NCI-H526 treated with DMSO at 0.1 percent for 48 hours (cell line): ENCODE measurements at regions not wholly inside any gene's neighbourhood (a gene's known extent, or its start where the extent isn't known, plus 50 kb on each side); places are given as distances from the start of the nearest gene placed in this dataset.

ENCODE experiments used
- DNase-seq: peaks from one replicate; lab custom pipeline; 2025; lab: John Stamatoyannopoulos, UW

DNA sequence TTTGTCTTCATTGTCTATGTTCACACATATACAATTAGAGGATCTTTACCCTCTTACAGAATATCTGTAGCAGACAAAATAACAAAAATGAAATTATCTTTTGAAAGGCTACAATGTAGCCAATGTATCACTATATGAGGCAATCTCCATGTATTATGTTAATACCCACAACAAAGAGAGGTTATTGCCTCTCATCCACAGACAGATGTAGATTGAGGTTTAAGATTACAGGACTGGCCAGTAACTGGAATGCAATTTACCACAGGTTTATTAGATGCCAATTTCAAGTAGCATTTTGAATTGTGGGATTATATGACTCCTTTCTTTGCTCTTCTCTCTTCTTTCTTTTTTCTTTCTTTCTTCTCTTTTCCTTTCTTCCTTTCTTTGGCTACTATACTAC lies 242.6 kb downstream of the ANKRD50 start:
- no peak for DNase-seq

DNA sequence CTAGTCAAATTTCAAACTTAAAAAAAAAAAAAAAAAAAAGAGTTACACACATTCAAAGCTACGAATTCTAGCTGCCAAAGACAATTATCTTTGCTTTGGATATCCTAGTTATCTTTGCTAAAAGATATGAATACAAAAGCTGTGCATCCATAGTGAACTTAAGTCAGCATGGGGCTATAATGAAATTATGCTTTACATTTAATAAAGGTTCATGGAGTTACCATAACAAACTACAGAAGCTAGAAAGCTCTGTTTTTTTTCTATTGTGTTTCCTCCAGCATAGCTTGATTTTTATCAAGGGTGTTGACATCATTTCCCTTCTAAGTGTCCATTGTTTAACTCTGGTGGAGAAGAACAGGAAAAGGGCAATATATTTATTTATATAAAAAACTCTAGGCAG lies 234.1 kb downstream of the ANKRD50 start:
- no peak for DNase-seq

DNA sequence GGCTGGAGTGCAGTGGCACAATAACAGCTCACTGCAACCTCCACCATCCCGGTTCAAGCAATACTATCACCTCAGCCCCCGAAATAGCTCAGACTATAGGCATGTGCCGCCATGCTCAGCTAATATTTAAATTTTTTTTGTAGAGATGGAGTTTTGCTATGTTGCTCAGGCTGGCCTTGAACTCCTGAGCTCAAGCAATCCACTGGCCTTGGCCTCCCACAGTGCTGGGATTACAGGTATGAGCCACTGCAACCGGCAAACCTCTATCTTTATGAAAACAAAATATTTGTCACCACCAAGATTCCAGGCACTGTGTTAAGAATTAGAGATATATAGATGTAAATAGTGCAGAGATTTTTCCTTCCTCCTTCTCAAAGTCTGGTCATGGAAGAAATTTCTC lies 232.5 kb downstream of the ANKRD50 start:
- no peak for DNase-seq

DNA sequence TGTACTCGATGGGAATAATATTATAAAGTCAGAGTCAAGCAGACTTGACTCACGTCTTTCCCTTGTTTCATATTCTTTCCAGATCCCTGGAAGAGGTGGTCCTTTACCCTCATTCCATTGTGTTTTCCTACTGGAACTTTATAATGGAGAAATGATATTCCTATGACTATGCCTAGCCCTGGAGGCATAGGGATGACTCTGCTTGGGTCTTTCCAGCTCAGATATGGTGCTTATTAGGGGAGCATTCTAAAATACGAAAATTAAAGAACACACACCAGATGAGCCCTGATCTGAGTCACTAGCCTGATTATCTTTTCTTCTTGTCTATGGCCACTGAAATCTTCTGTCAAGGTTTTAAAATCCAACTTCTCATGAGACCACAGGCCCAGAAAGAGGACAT lies 231.4 kb downstream of the ANKRD50 start:
- no peak for DNase-seq

DNA sequence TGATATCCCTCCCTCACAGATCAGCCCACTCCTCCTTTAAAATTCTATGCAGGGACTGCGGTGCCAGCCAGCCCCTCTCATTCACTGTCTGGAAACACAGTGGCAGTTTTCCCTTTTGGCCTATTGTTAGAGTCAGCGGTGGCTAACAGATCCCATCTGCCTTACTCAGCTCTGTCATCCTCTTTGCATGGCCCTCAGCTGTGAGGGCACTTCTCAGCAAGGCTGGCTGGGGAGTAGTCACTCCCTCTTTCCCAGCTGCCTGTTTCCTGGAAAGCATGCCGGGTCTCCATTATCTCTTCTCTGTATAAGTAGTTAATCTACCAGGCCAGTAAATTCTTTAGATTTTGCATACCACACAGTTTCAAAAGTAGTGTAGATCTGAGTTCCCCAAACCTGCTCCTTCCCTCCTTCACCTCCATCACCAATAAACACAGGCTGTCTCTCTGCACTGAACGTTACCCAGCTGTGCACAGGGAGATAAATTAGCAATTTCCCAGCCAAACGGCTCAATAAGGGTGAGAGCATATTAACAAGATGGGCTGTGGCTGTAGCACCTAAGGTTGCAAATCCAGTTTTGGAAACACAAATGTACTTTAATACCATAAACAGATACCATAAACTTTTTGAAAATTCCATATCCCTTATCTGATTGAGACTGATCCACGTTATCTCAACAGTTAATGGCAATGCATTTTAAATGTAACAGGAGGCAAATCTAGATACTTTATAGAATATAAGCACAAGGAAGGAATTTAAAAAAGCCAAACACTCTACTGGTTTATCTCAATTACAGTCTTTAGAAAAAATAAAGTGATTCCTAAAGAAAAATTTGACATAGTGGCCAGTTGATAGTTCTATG lies 229.3 kb downstream of the ANKRD50 start:
- DNase-seq: peak; percentile 15

DNA sequence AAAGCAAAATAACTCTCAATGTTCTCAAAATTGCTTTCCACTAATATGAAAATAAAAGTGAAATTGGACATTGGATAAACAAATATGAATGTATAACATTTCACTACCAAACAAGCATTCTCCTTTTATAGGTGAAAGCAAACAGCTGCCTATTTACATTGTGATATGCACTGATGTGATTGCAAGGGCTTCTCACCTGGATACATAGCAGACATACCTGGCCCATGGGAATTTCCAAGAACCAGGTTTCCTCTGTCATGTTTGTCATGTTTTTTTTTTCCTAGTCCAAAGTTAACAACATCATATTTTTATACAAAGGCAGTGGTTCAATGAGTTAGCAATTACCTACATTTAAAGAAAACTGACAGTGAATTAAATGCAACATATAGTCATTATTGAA lies 228.5 kb downstream of the ANKRD50 start:
- DNase-seq: no peak

DNA sequence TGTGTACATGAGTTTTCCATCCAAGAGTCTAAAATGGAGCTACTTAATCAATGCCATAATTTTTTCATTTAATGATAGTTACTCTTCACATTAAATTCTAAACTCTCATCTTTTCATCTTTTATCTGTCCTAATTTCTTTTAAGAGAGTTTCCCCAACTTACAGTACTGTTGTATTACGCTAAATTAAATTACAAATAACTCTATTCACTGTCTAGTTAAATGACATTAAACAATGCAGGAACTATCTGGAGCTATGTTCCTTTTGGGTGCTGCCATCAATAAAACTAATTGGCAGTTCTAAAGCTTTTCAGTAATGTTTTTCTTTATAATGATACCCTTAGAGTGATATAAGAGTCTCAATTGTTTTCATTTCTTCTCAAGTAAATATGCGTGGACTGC lies 227.6 kb downstream of the ANKRD50 start:
- DNase-seq: no peak

DNA sequence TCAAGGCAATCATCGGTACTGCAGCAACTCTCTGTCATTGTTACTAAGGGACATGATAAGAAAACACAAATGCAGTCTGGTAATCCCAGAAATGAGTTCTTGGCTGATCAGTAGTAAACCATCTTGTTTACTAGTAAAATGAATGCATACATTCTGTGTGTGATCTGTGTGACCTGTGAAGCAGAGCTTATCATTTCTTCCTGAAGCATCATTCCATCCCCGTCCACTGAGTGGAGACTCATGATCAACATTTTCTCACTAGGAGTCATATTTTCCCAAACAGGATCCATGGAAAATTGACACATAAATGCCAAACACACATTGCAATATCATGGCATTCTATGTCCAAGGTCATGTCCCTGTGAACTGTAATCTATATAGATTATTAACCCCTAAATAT lies 226.1 kb downstream of the ANKRD50 start:
- no peak for DNase-seq

DNA sequence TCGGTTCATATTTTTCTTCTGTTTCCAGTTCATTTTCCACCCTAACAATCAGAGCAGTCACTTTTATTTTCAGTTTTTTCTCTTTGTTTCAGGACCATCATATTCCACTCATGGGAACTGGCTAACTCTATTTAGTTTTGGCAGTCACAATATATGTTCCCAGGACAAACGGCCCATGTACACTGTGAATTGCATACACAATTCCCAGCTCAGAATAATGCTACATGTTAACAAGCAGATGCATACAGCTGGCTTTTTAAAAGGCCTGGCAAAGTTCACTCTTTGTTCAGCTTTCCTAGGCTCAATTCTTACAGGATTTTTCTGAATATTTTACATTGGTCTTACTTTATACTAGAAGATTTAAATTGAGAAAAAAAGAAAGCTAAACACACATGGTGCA lies 224.9 kb downstream of the ANKRD50 start:
- DNase-seq: no peak

DNA sequence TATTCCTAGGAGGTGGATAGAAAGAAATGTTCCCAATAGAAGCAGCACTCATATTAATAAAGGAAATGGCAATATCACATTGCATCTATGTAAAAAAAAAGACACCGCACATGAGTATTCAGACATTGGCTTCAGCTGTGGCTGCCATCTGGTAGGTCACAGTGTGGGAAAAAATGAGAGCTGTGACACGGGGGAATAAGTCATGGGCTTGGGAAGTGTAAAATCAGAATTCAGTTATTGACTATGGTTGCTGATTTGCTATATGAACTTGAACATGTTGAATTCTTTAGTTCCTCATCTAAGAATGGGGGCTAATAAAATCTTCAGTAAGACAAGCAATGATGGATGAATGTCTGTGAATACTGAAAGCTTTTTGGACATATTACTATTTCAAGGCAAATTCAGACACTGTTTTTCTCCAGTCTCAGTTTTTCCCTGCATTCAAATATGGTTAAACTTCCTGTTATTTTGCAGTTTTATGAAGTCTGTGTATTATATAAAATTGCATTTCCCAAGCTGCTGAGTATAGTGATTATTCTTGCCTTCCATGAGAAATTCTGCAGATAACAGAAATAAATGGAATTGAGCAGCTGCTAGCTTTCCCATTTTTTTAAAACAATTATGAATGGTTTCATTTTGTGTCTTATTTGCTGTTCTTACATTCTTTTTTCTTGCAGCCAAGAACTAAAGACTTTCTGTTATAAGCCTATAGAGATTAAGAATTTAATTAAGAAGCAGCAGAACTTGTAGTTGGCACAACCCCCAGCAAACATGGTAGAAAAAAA lies 221.0 kb downstream of the ANKRD50 start:
- no peak for DNase-seq

DNA sequence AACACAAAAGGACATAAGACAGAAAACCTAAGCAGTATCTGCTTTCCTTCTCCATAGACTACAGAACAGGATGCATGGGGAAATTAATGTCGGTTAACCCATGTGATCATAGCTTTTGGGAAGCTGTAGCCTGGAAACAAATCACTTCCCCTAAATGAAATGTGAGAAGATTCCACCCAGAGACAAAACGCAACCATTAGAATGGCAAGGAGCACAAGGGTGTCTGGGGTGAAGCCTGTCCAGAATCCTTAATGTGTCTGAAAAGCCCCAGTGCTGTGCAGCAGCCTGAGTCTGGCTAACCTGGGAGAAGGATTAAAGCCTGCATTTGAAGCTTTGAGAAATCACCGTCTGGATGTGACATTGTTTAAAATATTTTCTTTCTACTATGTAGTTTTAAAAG lies 213.3 kb downstream of the ANKRD50 start:
- no peak for DNase-seq

DNA sequence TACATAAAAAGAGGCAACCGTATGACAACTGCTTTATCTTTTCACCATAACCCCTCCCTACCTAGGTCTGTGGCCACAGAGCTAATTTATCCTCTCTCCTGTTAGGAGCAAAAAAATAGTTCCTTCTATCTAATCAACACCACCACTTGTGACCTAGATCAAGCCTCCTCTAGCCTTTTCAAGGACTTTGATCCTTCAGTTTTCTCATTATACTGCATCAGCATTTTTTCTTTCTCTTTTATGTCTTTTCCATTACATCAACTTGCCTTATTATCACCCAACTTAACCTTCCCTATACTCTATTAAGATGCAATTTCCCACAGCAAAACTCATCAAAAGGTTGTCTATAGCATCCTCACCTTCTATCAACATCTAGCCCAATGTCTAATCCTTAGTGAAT lies 211.0 kb downstream of the ANKRD50 start:
- DNase-seq: no peak

DNA sequence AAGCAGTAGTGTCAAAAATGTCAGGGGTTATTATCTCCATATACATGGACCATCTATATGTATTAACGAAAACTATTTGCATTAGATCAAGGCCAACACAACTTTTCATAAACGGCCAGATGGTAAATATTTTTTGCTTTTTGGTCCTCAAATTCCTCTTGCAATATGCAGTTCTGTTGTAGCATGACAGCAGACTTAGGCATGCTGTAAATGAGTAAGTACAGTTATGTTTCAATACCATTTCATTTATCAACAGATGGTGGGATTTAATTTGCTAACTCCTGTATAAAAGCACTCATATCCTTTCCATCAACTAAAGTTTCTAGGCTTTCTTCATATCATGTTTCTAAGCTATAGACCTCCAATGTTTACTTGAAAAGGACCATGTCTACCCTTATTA lies 208.1 kb downstream of the ANKRD50 start:
- DNase-seq: no peak

DNA sequence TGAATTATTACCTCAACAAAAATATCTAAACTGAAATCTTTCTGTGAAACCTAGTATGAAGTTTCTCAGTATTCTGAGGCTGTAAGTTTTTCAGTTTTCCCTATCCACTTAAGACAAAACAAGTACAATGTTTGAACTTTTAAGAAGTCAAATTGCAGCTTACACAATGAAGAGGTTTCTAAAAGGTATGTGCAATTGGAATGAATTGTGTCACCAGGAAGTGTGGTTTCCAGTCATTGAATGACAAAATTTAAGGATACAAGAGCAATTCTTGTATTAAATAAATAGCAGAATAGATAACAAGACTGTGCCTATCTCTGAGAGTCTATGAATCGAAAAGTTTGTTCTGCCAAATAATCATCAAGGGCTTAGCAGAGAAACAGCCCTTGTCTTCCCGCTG lies 207.3 kb downstream of the ANKRD50 start:
- DNase-seq: no peak

DNA sequence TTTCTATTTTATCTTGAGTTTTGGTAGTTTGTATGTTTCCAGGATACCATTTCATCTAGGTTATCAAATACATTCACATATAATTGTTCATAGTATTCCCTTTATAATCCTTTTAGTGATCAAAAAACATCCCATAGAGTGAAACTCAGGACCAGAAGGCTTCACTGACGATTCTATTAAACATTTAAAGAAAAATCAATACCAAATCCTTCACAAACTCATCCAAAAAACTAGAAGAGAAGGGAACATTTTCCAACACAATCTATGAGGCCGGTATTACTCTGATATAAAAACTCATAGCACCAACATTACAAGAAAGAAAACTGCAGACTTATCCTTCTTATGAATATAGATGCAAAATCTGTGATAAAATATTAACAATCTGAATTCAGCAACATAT lies 203.4 kb downstream of the ANKRD50 start:
- no peak for DNase-seq

DNA sequence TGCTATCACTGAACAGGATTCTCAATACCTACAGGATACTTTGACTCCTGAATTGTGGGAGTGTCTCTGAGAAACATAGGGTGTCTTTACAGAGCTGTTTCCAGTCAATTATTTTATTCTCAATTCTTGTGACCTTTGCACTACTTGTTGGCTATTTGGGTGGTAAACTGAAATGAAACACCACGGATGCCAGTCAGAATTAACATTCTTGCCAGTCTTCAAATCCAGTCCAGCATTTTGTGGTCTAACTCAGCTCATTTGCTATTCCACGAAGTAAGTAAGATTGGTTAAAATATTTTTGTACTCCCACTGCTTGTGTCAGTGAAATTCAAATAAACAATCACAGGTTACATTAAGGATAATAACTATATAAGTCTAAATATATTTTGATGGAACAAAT lies 197.9 kb downstream of the ANKRD50 start:
- no peak for DNase-seq

DNA sequence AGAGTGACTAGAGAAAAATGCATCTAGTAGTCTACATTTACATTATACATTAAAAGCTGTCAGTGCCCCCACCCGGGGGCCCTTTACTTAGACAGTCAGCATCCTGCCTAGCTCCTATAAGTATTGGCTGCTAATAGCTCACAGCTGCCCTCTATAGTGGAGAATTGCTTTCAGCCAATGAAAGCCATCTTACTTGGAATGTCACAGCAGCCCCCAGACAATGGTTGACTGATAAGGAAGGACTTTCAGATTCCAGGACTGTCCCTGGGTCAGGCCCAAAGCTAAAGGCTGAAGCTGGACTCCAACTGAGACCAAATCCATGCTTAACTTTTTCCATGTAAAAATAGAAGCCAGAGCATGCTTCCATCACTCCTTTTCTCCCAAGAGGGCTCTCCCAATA lies 196.9 kb downstream of the ANKRD50 start:
- no peak for DNase-seq

DNA sequence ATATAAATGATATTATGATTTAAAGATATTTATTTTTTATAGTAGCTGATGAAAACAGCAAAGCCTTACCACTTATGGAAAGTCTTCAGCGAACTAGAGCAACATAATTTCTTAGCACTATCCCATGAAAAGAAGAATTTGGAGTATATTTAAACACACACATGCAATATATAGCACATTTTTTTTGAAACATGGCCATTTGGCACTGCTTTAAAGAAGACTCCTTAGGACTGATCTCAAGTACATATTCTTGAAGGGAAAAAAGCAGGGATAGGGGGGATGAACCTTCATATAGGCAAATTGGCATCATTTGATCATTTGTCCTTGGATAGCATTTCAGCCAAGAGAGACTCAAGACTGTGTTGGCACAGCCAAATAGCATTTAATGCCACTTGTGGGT lies 193.3 kb downstream of the ANKRD50 start:
- no peak for DNase-seq

DNA sequence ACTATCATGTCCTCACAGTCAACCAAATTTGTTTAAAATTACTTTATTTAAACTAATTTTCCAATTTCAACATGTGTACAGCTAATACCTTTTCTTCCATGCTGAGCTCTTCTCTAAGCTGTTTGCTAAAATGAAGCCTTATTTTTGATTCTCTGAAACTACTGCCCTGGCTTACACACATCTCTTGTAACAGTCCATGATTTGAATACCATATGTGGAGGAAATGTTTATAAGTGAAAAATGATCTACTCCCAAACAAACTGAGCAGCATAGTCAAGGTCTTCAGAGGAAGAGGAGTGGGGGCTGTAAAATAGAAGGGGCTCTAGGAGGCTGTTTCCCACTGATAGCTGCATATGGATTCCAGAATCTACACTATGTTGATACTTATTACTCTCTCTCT lies 188.7 kb downstream of the ANKRD50 start:
- DNase-seq: no peak

DNA sequence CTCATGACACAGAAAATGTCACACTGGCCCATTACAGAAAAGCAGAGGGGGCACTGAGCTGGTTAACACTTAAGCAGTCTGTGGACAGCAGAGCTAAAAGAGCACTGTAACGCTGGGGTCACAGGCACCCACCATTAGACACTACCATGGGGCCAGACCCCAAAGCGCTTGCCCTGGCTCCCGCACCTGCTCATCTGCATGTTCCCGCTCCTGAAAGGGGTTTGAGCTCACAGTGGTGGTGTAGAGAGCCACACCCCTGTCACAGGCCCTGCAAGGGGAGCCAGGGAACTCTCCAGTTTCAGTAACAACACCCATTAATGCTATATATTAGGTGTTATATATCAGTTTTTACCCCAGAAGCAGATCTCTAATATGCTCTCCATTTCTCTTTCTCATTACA lies 187.0 kb downstream of the ANKRD50 start:
- no peak for DNase-seq

DNA sequence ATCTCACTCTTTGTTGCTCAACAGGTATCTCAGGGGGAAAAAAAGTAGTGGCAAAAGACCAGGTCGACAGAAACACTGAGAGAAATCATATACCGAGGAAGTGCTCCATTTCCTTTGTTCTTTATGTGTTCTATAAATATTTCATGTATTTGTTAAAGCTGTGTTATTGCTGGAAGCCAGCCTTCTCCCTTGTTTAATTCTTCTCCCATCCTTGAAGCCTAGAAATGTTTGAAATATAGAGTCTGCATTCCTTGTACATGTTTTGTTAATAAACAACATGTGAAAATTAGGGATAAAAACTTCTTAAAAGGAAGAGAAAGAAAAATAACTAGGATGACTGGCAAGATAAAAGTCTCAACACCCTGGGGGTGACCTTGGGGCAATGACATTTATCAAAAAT lies 186.2 kb downstream of the ANKRD50 start:
- no peak for DNase-seq

DNA sequence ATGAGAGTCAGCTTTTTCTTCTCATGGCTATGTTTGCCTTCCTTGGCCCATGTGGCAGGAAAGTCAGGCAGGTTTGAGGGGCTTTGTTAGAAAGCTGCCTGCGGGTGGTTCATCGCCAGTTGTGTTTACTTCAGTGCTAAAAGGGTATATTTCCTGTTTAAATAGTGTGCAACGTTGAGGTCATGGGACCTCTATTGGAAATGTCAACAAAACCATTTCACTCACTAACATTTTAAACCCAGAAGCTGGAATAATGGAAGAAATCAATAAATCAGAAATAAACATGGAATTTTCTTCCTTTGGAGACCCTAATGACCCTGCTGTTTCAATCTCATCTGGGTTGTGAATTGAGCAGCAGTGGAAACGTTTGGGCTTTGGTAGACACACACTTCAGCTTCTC lies 185.8 kb downstream of the ANKRD50 start:
- DNase-seq: no peak

DNA sequence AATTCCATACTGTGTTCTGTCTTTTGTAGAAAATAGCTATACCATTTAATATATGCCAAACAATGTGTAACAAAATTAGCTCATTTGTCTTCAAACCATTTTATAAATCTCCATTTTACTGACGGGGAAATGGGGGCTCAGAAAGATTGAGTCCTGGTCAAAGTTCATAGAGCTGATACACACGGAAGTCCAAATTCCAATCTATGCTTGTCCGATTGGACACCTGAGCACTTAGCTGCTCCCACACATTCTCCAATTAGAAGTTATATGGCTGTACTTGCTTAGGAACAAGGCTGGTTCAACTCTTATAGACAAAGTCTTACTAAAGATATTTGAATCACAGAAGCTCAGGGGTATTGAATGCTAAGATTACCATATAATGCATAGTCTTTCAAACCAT lies 185.2 kb downstream of the ANKRD50 start:
- DNase-seq: no peak

DNA sequence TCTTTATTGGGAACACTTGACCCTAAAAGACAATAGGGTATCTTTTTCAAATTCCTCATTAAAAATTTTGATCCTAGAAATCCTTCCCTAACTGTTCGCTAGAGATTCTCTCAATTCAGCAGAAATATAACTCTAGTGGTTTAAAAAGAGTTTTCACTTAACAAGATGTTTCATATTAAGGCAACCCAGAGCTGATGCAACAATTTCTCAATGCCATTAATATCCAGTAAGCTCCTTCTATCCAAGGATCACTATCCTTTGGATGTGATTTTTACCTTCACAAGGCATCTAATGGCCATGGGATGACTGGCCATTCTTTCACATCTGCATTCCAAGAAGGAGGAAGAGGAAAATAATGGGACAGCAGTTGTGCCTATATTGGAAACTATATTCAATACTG lies 183.4 kb downstream of the ANKRD50 start:
- no peak for DNase-seq
